H1 (cell line): ENCODE measurements at regions not wholly inside any gene's neighbourhood (a gene's known extent, or its start where the extent isn't known, plus 50 kb on each side); places are given as distances from the start of the nearest gene placed in this dataset.

Experiments
- CTCF ChIA-PET: fragments of 300-600 bp; sonication (Branson Sonifier 250); formaldehyde crosslinking; loops from one replicate; lab custom pipeline; 2021; ENCODE audit not compliant: partially characterized antibody; lab: Charles Lee
- POLR2A ChIA-PET: fragments of 300-600 bp; sonication (Branson Sonifier 250); formaldehyde crosslinking; loops from one replicate; lab custom pipeline; 2021; ENCODE audit warnings: inconsistent platforms; ENCODE audit not compliant: partially characterized antibody; lab: Charles Lee
- DNase-seq, 2 experiments: peaks; one replicate each; pipeline versions ENCODE4 v3.0.0 to v3.0.0-alpha.2; 2010 to 2022; ENCODE audit warnings: low spot score in 2 of 2, low read depth in 1 of 2, mixed read lengths in 1 of 2
- FAIRE-seq: peaks from 2 replicates; lab custom pipeline; 2011; peaks lifted over from hg19 to GRCh38; lab: Jason Lieb, UNC
- H2AFZ ChIP-seq: 2 replicates; pipeline ENCODE4 v1.8.1; 2012; ENCODE audit warnings: low read length, inconsistent platforms
- H2AK5ac ChIP-seq: 2 replicates; pipeline ENCODE4 v1.6.1; 2013; ENCODE audit warnings: low read depth, low read length
- H2BK120ac ChIP-seq: replicated peaks from 2 replicates; pipeline ENCODE3; 2013; ENCODE audit warnings: low read depth, low read length, inconsistent platforms
- H2BK12ac ChIP-seq: 2 replicates; pipeline ENCODE4 v1.6.1; 2013; ENCODE audit warnings: low read depth, low read length
- H2BK15ac ChIP-seq: 2 replicates; pipeline ENCODE4 v1.6.1; 2013; ENCODE audit warnings: low read length
- H2BK20ac ChIP-seq: 2 replicates; pipeline ENCODE4 v1.6.1; 2013; ENCODE audit warnings: low read length
- H2BK5ac ChIP-seq: 2 replicates; pipeline ENCODE4 v1.6.1; 2013; ENCODE audit warnings: low read depth, low read length
- H3K14ac ChIP-seq: 2 replicates; pipeline ENCODE4 v1.6.1; 2013; ENCODE audit warnings: inconsistent platforms; ENCODE audit not compliant: insufficient read length
- H3K18ac ChIP-seq: 2 replicates; pipeline ENCODE4 v1.6.1; 2013; ENCODE audit warnings: low read length; ENCODE audit errors: extremely low read depth
- H3K23ac ChIP-seq: 2 replicates; pipeline ENCODE4 v1.6.1; 2013; ENCODE audit warnings: inconsistent platforms; ENCODE audit not compliant: insufficient read length
- H3K23me2 ChIP-seq: 2 replicates; pipeline ENCODE4 v1.6.1; 2013; ENCODE audit warnings: low read depth, low read length
- H3K27ac ChIP-seq: 2 replicates; pipeline ENCODE4 v1.6.1; 2011; ENCODE audit warnings: low read depth, low read length, inconsistent platforms
- H3K27me3 ChIP-seq, 4 experiments: replicated peaks in 1 of 4; 1 replicate in 1 of 4; 2 replicates in 3 of 4; pipeline versions ENCODE4 v1.6.1 to v1.8.1; 2011 to 2013; ENCODE audit warnings: low read length in 3 of 4, mild to moderate bottlenecking in 3 of 4, inconsistent platforms in 2 of 4, mixed read lengths in 2 of 4, moderate library complexity in 1 of 4; ENCODE audit not compliant: control insufficient read depth in 3 of 4, insufficient read depth in 3 of 4; ENCODE audit errors: extremely low read depth in 1 of 4
- H3K36me3 ChIP-seq, 4 experiments: 2 replicates each; pipeline versions ENCODE4 v1.6.1 to v1.8.1; 2011 to 2013; ENCODE audit warnings: mild to moderate bottlenecking in 4 of 4, low read length in 3 of 4, moderate library complexity in 2 of 4, control low read depth in 1 of 4, inconsistent platforms in 1 of 4; ENCODE audit not compliant: insufficient read depth in 4 of 4, control insufficient read depth in 2 of 4
- H3K4ac ChIP-seq: replicated peaks from 2 replicates; pipeline ENCODE3; 2013; ENCODE audit warnings: low read length, low read depth, mixed read lengths, inconsistent platforms; ENCODE audit not compliant: insufficient read length
- H3K4me1 ChIP-seq, 4 experiments: replicated peaks in 1 of 4; 1 replicate in 1 of 4; 2 replicates in 3 of 4; pipeline versions ENCODE4 v1.6.1 to v1.8.1; 2011 to 2013; ENCODE audit warnings: low read length in 3 of 4, inconsistent platforms in 2 of 4, mixed read lengths in 1 of 4; ENCODE audit not compliant: insufficient read depth in 4 of 4, control insufficient read depth in 3 of 4
- H3K4me2 ChIP-seq, 2 experiments: 2 replicates each; pipeline versions ENCODE4 v1.6.1 to v1.8.1; 2011 to 2013; ENCODE audit warnings: low read depth in 2 of 2, low read length in 2 of 2, control low read depth in 1 of 2, inconsistent platforms in 1 of 2, mild to moderate bottlenecking in 1 of 2; ENCODE audit not compliant: insufficient read depth in 1 of 2
- H3K4me3 ChIP-seq, 4 experiments: fragments of 200-600, 300-600 bp in 1 of 4; sonication (generic), shearing (Covaris generic), sonication (Bioruptor Twin) in 1 of 4; 2 replicates each; pipeline versions ENCODE4 v1.5.1 to v1.8.1; 2011 to 2016; ENCODE audit warnings: low read length in 4 of 4, low read depth in 3 of 4, control low read depth in 2 of 4, inconsistent platforms in 2 of 4, mild to moderate bottlenecking in 2 of 4, mixed read lengths in 1 of 4, moderate library complexity in 1 of 4; ENCODE audit not compliant: insufficient read depth in 2 of 4; ENCODE audit errors: extremely low read depth in 1 of 4
- H3K56ac ChIP-seq: replicated peaks from 2 replicates; pipeline ENCODE3; 2013; ENCODE audit warnings: low read depth, mild to moderate bottlenecking, mixed read lengths, low read length, inconsistent platforms; ENCODE audit not compliant: insufficient read length
- H3K79me1 ChIP-seq: 2 replicates; pipeline ENCODE4 v1.6.1; 2013; ENCODE audit warnings: low read depth, low read length, control low read depth
- H3K79me2 ChIP-seq, 2 experiments: 2 replicates each; pipeline versions ENCODE4 v1.6.1 to v1.8.1; 2012 to 2013; ENCODE audit warnings: low read length in 2 of 2, mild to moderate bottlenecking in 2 of 2, inconsistent platforms in 1 of 2; ENCODE audit not compliant: insufficient read depth in 2 of 2, control insufficient read depth in 1 of 2
- H3K9ac ChIP-seq, 4 experiments: replicated peaks in 1 of 4; 1 replicate in 1 of 4; 2 replicates in 3 of 4; pipeline versions ENCODE4 v1.6.1 to v1.8.1; 2011 to 2013; ENCODE audit warnings: low read depth in 3 of 4, low read length in 3 of 4, control low read depth in 2 of 4, mild to moderate bottlenecking in 2 of 4, moderate library complexity in 2 of 4, inconsistent platforms in 1 of 4; ENCODE audit errors: extremely low read depth in 1 of 4
- H3K9me3 ChIP-seq, 2 experiments: 2 replicates each; pipeline versions ENCODE4 v1.6.1 to v1.8.1; 2012 to 2013; ENCODE audit warnings: mild to moderate bottlenecking in 2 of 2, moderate library complexity in 2 of 2, control low read depth in 1 of 2, inconsistent platforms in 1 of 2, low read depth in 1 of 2, low read length in 1 of 2, mixed read lengths in 1 of 2; ENCODE audit not compliant: insufficient read depth in 2 of 2
- H4K20me1 ChIP-seq, 2 experiments: replicated peaks in 1 of 2; 2 replicates each; pipeline versions ENCODE3 to v1.8.1; 2011 to 2013; ENCODE audit warnings: inconsistent platforms in 2 of 2, low read length in 2 of 2, mild to moderate bottlenecking in 1 of 2; ENCODE audit not compliant: insufficient read depth in 2 of 2, control insufficient read depth in 1 of 2
- H4K5ac ChIP-seq: 2 replicates; pipeline ENCODE4 v1.6.1; 2013; ENCODE audit warnings: low read length, low read depth, mixed read lengths, inconsistent platforms; ENCODE audit not compliant: insufficient read length
- H4K8ac ChIP-seq: 2 replicates; pipeline ENCODE4 v1.8.0; 2013; ENCODE audit warnings: mild to moderate bottlenecking, moderate library complexity, low read length, inconsistent platforms; ENCODE audit not compliant: insufficient read depth; ENCODE audit errors: extremely low read depth
- H4K91ac ChIP-seq: replicated peaks from 2 replicates; pipeline ENCODE3; 2013; ENCODE audit warnings: low read length, mixed read lengths, inconsistent platforms; ENCODE audit not compliant: insufficient read length
- ASH2L ChIP-seq: fragments of 200-600, 300-600 bp; sonication (generic); IDR thresholded peaks from one replicate; pipeline ENCODE4 v1.7.1; 2017; ENCODE audit warnings: low read length
- BCL11A ChIP-seq, 2 experiments: IDR thresholded peaks; one replicate each; pipeline ENCODE4 v1.6.1; 2011; ENCODE audit warnings: low read depth in 2 of 2, low read length in 2 of 2, mild to moderate bottlenecking in 2 of 2
- CREB1 ChIP-seq: IDR thresholded peaks from 2 replicates; pipeline ENCODE4 v1.6.1; 2012; ENCODE audit warnings: inconsistent platforms
- CTBP2 ChIP-seq: IDR thresholded peaks from 2 replicates; pipeline ENCODE4 v1.7.0; 2011; ENCODE audit warnings: borderline replicate concordance, mild to moderate bottlenecking, moderate library complexity, mixed read lengths, low read length; ENCODE audit not compliant: insufficient read depth, insufficient read length
- CTCF ChIP-seq, 3 experiments: IDR thresholded peaks; 1 replicate in 2 of 3; 2 replicates in 1 of 3; pipeline versions ENCODE4 v1.5.1 to v1.6.1; 2011; ENCODE audit warnings: low read length in 3 of 3, mild to moderate bottlenecking in 3 of 3, inconsistent platforms in 2 of 3, low read depth in 1 of 3, moderate library complexity in 1 of 3; ENCODE audit not compliant: insufficient read depth in 1 of 3; ENCODE audit errors: control extremely low read depth in 1 of 3
- POLR2AphosphoS5 ChIP-seq: IDR thresholded peaks from 2 replicates; pipeline ENCODE4 v1.6.1; 2011; ENCODE audit warnings: low read depth, low read length
- SIX5 ChIP-seq: IDR thresholded peaks from 2 replicates; pipeline ENCODE4 v1.6.1; 2011; ENCODE audit warnings: mild to moderate bottlenecking, low read depth, low read length
- TCF12 ChIP-seq: IDR thresholded peaks from 2 replicates; pipeline ENCODE4 v1.6.1; 2011; ENCODE audit warnings: low read depth, mild to moderate bottlenecking, low read length
- WGBS, 2 experiments: shearing (Covaris generic) in 1 of 2; methylation state at CpG; one replicate each; pipeline versions ENCODE4 v1.1.6 to v1.1.7; 2013 to 2015; ENCODE audit warnings: low lambda C conversion rate in 2 of 2, mixed read lengths in 2 of 2, inconsistent platforms in 1 of 2, low coverage in 1 of 2, missing lambda C conversion rate in 1 of 2; ENCODE audit not compliant: insufficient replicate concordance in 2 of 2, insufficient coverage in 1 of 2, insufficient read length in 1 of 2; ENCODE audit errors: extremely low coverage in 1 of 2, missing lambda C conversion rate in 1 of 2; 5-methylcytosine and 5-hydroxymethylcytosine counted together

GRCh38 chr5:167112556-167112955, 1178.9 kb upstream of the WWC1 start:
- H3K79me1 ChIP-seq: no peaks in the 10 kb centered on the region
- H3K9me3 ChIP-seq: no peaks in the 10 kb centered on the region
- no peak overlapping the region for H2AK5ac ChIP-seq
- no peak overlapping the region for H2BK12ac ChIP-seq
- no peak overlapping the region for H3K4me2 ChIP-seq
- no peak overlapping the region for H3K18ac ChIP-seq
- DNase-seq: no peak
- H4K5ac ChIP-seq: no peak overlapping the region
- H3K14ac ChIP-seq: no peak overlapping the region
- no peak overlapping the region for H4K8ac ChIP-seq
- H3K36me3 ChIP-seq: no peaks in the 10 kb centered on the region
- H3K79me2 ChIP-seq: no peaks in the 10 kb centered on the region
- H3K27me3 ChIP-seq: no peaks in the 10 kb centered on the region
- no peak overlapping the region for H4K91ac ChIP-seq
- no peak overlapping the region for H2BK5ac ChIP-seq
- 85% methylated on average over 2 of the region's 2 CpGs; no CpG with 5 or more reads in 1 of the 2 experiments for WGBS, 2 experiments
- H2AFZ ChIP-seq: no peak overlapping the region
- H2BK120ac ChIP-seq: no peak overlapping the region
- no peak overlapping the region for H3K9ac ChIP-seq
- FAIRE-seq: no peak
- H4K20me1 ChIP-seq: no peaks in the 10 kb centered on the region
- no peak overlapping the region for H3K56ac ChIP-seq
- no peak overlapping the region for H3K27ac ChIP-seq
- CTCF ChIA-PET: no interaction called here
- no peak overlapping the region for H2BK20ac ChIP-seq
- peaks cover 0 to 2% (median 0%) of the 10 kb centered on the region in 4 experiments; a peak in 1 of 7 replicates for H3K4me1 ChIP-seq
- no peak overlapping the region for H2BK15ac ChIP-seq
- no peaks in the 10 kb centered on the region for H3K23me2 ChIP-seq
- H3K23ac ChIP-seq: no peak overlapping the region
- H3K4me3 ChIP-seq: no peak overlapping the region
- POLR2A ChIA-PET: no interaction called here
- no peak overlapping the region for H3K4ac ChIP-seq
- TF ChIP-seq SIX5 (no peak), BCL11A (IDR thresholded peaks at IDR 0.05; ENCODE audit: low read depth in 2 of 2, low read length in 2 of 2) (no peak), ASH2L (no peak), CTBP2 (no peak), CTCF (IDR thresholded peaks at IDR 0.05; ENCODE audit: control extremely low read depth in 1 of 3, insufficient read depth in 1 of 3, low read depth in 1 of 3, low read length in 3 of 3) (no peak), CREB1 (no peak), TCF12 (no peak), POLR2AphosphoS5 (no peak)
